Natural killer cell (primary cell): ENCODE measurements at regions not wholly inside any gene's neighbourhood (a gene's known extent, or its start where the extent isn't known, plus 50 kb on each side); places are given as distances from the start of the nearest gene placed in this dataset.

Source experiments
- ATAC-seq, 3 donors: fragments of 150-1000 bp in 2 of 3; fragments of 200-7000 bp in 1 of 3; cut with Tn5 transposase; 1 replicate in 1 of 3; 2 replicates in 2 of 3; pipeline ENCODE4 v1.10.0; 2021; ENCODE audit warnings: mild to moderate bottlenecking in 2 of 3, moderate library complexity in 2 of 3
- DNase-seq, 2 donors: peaks; one replicate each; pipeline versions ENCODE4 v3.0.0 to v3.0.0-alpha.2; 2013 to 2021; ENCODE audit warnings: mixed read lengths in 1 of 2
- H3K27ac ChIP-seq: one replicate; pipeline ENCODE4 v1.5.1; 2013; ENCODE audit warnings: mild to moderate bottlenecking, low read length
- H3K27me3 ChIP-seq: one replicate; pipeline ENCODE4 v1.6.1; 2013; ENCODE audit warnings: low read length; ENCODE audit not compliant: control insufficient read depth, insufficient read depth
- H3K36me3 ChIP-seq: one replicate; pipeline ENCODE4 v1.6.1; 2013; ENCODE audit warnings: low read length; ENCODE audit not compliant: control insufficient read depth, insufficient read depth
- H3K4me1 ChIP-seq: one replicate; pipeline ENCODE4 v1.6.1; 2013; ENCODE audit warnings: low read length; ENCODE audit not compliant: control insufficient read depth, insufficient read depth
- H3K4me3 ChIP-seq: one replicate; pipeline ENCODE4 v1.5.1; 2013; ENCODE audit warnings: low read length
- H3K9me3 ChIP-seq: one replicate; pipeline ENCODE4 v1.6.1; 2013; ENCODE audit warnings: low read length; ENCODE audit not compliant: control insufficient read depth, insufficient read depth
- H3K27ac Mint-ChIP-seq, 2 donors: one replicate each; pipeline ENCODE4 v1.8.0; 2022; ENCODE audit warnings: mild to moderate bottlenecking in 2 of 2, mixed read lengths in 2 of 2, moderate library complexity in 1 of 2
- H3K27me3 Mint-ChIP-seq, 2 donors: one replicate each; pipeline ENCODE4 v1.8.0; 2022; ENCODE audit warnings: low read depth in 2 of 2, mixed read lengths in 2 of 2
- H3K36me3 Mint-ChIP-seq: one replicate; pipeline ENCODE4 v1.8.0; 2022; ENCODE audit warnings: mixed read lengths
- H3K4me1 Mint-ChIP-seq, 2 donors: one replicate each; pipeline ENCODE4 v1.8.0; 2022; ENCODE audit warnings: mixed read lengths in 2 of 2
- H3K4me3 Mint-ChIP-seq: one replicate; pipeline ENCODE4 v1.8.0; 2022; ENCODE audit warnings: mild to moderate bottlenecking, moderate library complexity, mixed read lengths
- H3K9me3 Mint-ChIP-seq, 2 donors: one replicate each; pipeline ENCODE4 v1.8.0; 2022; ENCODE audit warnings: mixed read lengths in 2 of 2
- WGBS: methylation state at CpG from one replicate; pipeline ENCODE4 v1.1.7; 2013; ENCODE audit warnings: missing lambda C conversion rate; ENCODE audit not compliant: insufficient coverage; 5-methylcytosine and 5-hydroxymethylcytosine counted together
- intact Hi-C: fragments of 100-400 bp; cut with micrococcal nuclease; formaldehyde crosslinking; loops from one replicate; pipeline ENCODE4 v1.14.2; 2022
- TF ChIP-seq, protein P1 (sequence below): fragments of 200-600 bp; IDR thresholded peaks from one replicate; pipeline ENCODE4 v1.8.0; 2022; ENCODE audit warnings: antibody characterized with exemption

DNA sequence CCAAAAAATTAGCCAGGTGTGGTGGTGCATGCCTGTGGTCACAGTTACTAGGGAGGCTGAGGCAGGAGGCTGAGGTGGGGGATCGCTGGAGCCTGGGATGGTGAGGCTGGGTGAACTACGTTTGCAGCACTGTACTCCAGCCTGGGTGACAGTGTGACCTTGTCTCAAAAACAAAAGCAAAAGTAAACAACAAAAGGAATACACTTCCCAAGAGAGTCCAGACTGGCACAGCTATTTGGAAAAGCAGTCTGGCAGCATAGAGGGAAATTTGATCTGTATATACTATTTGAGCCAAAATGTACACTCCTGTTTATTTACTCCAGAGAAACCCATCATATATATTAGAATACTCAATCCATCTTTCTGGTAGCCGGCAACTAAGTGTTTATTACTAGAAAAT, 107.0 kb upstream of the HMCN1 start:
- WGBS, result 100% methylated on average over 1 of the region's 3 CpGs
- H3K27ac Mint-ChIP-seq, result no peak overlapping the region
- no peaks in the 10 kb centered on the region for H3K27me3 Mint-ChIP-seq

GRCh38 chr1:185626344-185626743, 107.8 kb upstream of the HMCN1 start:
- no peaks in the 10 kb centered on the region for H3K27me3 Mint-ChIP-seq
- 98% methylated on average over 3 of the region's 3 CpGs for WGBS
- no peaks in the 10 kb centered on the region for H3K9me3 Mint-ChIP-seq
- TF ChIP-seq, protein P1, sequence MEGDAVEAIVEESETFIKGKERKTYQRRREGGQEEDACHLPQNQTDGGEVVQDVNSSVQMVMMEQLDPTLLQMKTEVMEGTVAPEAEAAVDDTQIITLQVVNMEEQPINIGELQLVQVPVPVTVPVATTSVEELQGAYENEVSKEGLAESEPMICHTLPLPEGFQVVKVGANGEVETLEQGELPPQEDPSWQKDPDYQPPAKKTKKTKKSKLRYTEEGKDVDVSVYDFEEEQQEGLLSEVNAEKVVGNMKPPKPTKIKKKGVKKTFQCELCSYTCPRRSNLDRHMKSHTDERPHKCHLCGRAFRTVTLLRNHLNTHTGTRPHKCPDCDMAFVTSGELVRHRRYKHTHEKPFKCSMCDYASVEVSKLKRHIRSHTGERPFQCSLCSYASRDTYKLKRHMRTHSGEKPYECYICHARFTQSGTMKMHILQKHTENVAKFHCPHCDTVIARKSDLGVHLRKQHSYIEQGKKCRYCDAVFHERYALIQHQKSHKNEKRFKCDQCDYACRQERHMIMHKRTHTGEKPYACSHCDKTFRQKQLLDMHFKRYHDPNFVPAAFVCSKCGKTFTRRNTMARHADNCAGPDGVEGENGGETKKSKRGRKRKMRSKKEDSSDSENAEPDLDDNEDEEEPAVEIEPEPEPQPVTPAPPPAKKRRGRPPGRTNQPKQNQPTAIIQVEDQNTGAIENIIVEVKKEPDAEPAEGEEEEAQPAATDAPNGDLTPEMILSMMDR, result no peak
- no peaks in the 10 kb centered on the region for H3K36me3 ChIP-seq
- DNase-seq (no peak), ATAC-seq (no peak)
- intact Hi-C loops, result no loop called here
- H3K27ac ChIP-seq, result no peak overlapping the region
- no peaks in the 10 kb centered on the region for H3K4me1 ChIP-seq
- H3K27me3 ChIP-seq, result no peaks in the 10 kb centered on the region
- no peaks in the 10 kb centered on the region for H3K9me3 ChIP-seq
- no peak overlapping the region for H3K27ac Mint-ChIP-seq
- no peak overlapping the region for H3K4me3 ChIP-seq
- no peaks in the 10 kb centered on the region for H3K4me1 Mint-ChIP-seq
- no peak overlapping the region for H3K4me3 Mint-ChIP-seq
- H3K36me3 Mint-ChIP-seq, result no peaks in the 10 kb centered on the region

More for the DNA sequence above, 107.0 kb upstream of the HMCN1 start:
- intact Hi-C loops, result no loop called here
- no peak overlapping the region for H3K4me3 ChIP-seq
- ATAC-seq (no peak), DNase-seq (no peak)
- H3K36me3 ChIP-seq, result no peaks in the 10 kb centered on the region
- no peak overlapping the region for H3K4me3 Mint-ChIP-seq
- H3K27me3 ChIP-seq, result no peaks in the 10 kb centered on the region
- no peaks in the 10 kb centered on the region for H3K9me3 Mint-ChIP-seq
- no peaks in the 10 kb centered on the region for H3K4me1 ChIP-seq
- no peak overlapping the region for H3K27ac ChIP-seq
- TF ChIP-seq, protein P1, result no peak
- H3K9me3 ChIP-seq, result no peaks in the 10 kb centered on the region
- H3K36me3 Mint-ChIP-seq, result no peaks in the 10 kb centered on the region
- H3K4me1 Mint-ChIP-seq, result no peaks in the 10 kb centered on the region

DNA sequence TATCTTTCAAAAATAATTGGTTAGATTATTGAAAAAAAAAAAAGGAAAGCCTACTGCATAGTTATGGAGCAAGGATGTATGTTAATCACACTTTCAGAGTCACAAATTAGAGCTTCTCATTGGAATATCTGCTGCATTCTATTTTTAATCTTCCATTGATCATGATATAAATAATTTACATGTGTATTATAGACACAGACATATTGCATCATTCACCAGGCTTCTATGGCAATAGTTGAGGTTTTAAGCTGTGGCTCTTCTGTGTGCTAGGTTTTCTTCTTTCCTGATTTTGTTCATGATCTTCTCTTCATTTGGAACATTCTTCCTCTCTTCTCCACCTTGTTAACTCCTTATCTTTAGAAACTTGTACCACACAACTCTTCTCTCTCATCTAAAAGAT, 123.2 kb upstream of the HMCN1 start:
- H3K27me3 ChIP-seq, result no peaks in the 10 kb centered on the region
- Mint-ChIP-seq H3K4me1 (no peaks in the 10 kb centered on the region), H3K27ac (no peak overlapping the region), H3K9me3 (peaks cover 2 to 3% of the 10 kb centered on the region in 2 donors), H3K4me3 (no peak overlapping the region), H3K27me3 (peaks cover 5 to 18% of the 10 kb centered on the region in 2 donors), H3K36me3 (peaks cover 10% of the 10 kb centered on the region)
- DNase-seq, result no peak
- H3K9me3 ChIP-seq, result no peaks in the 10 kb centered on the region
- H3K4me3 ChIP-seq, result no peak overlapping the region
- H3K36me3 ChIP-seq, result no peaks in the 10 kb centered on the region
- intact Hi-C loops, result no loop called here
- no peaks in the 10 kb centered on the region for H3K4me1 ChIP-seq
- no peak overlapping the region for H3K27ac ChIP-seq
- TF ChIP-seq, protein P1, result no peak
- ATAC-seq, result no peak

DNA sequence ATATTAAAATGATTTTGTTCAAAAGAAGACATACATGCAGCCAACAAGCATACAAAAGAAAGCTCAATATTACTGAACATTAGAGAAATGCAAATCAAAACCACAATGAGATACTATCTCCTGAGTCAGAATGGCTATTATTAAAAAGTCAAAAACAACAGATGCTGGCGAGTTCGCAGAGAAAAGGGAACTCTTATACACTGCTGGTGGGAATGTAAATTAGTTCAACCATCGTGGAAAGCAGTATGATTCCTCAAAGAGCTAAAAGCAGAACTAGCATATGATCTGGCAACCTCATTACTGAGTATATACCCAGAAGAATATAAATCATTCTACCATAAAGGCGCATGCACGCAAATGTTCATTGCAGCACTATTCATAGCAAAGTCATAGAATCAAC, 126.0 kb upstream of the HMCN1 start:
- TF ChIP-seq, protein P1, result no peak
- no peaks in the 10 kb centered on the region for H3K9me3 Mint-ChIP-seq
- Histone ChIP-seq H3K27me3 (no peaks in the 10 kb centered on the region), H3K36me3 (no peaks in the 10 kb centered on the region), H3K4me1 (no peaks in the 10 kb centered on the region), H3K4me3 (no peak overlapping the region), H3K9me3 (no peaks in the 10 kb centered on the region), H3K27ac (no peak overlapping the region)
- DNase-seq (no peak), ATAC-seq (no peak)
- no peak overlapping the region for H3K27ac Mint-ChIP-seq
- peaks cover 5 to 10% of the 10 kb centered on the region in 2 donors for H3K27me3 Mint-ChIP-seq
- no peaks in the 10 kb centered on the region for H3K4me1 Mint-ChIP-seq
- H3K4me3 Mint-ChIP-seq, result no peak overlapping the region
- no peaks in the 10 kb centered on the region for H3K36me3 Mint-ChIP-seq
- intact Hi-C loops, result no loop called here
- 43% methylated on average over 5 of the region's 5 CpGs for WGBS
